ENCODE measurements at regions not wholly inside any gene's neighbourhood (a gene's known extent, or its start where the extent isn't known, plus 50 kb on each side); places are given as distances from the start of the nearest gene placed in this dataset.

GRCh38 chr11:11117730-11118129, 235.3 kb downstream of the CSNK2A3 start:
- TF ChIP-seq POLR2AphosphoS5 (IDR thresholded peaks at IDR 0.05; ENCODE audit: low read depth) (no peak), GABPA (IDR thresholded peaks at IDR 0.05; ENCODE audit: low read depth) (no peak)
- TF ChIP-seq, protein P1, sequence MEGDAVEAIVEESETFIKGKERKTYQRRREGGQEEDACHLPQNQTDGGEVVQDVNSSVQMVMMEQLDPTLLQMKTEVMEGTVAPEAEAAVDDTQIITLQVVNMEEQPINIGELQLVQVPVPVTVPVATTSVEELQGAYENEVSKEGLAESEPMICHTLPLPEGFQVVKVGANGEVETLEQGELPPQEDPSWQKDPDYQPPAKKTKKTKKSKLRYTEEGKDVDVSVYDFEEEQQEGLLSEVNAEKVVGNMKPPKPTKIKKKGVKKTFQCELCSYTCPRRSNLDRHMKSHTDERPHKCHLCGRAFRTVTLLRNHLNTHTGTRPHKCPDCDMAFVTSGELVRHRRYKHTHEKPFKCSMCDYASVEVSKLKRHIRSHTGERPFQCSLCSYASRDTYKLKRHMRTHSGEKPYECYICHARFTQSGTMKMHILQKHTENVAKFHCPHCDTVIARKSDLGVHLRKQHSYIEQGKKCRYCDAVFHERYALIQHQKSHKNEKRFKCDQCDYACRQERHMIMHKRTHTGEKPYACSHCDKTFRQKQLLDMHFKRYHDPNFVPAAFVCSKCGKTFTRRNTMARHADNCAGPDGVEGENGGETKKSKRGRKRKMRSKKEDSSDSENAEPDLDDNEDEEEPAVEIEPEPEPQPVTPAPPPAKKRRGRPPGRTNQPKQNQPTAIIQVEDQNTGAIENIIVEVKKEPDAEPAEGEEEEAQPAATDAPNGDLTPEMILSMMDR (IDR thresholded peaks at IDR 0.05; ENCODE audit: insufficient read depth, low read length), result no peak

All from HL-60 (cell line).